CD4-positive, alpha-beta T cell (primary cell): ENCODE measurements at regions not wholly inside any gene's neighbourhood (a gene's known extent, or its start where the extent isn't known, plus 50 kb on each side); places are given as distances from the start of the nearest gene placed in this dataset.

Experiments
- ATAC-seq: fragments of 200-7000 bp; cut with Tn5 transposase; one replicate; pipeline ENCODE4 v1.10.0; 2022; ENCODE audit warnings: mild to moderate bottlenecking; ENCODE audit not compliant: poor library complexity
- CTCF ChIA-PET: fragments of 350-600 bp; sonication (Branson Sonifier 250); formaldehyde crosslinking; loops from one replicate; lab custom pipeline; 2021; ENCODE audit warnings: antibody characterized with exemption, inconsistent platforms; lab: Charles Lee
- POLR2A ChIA-PET: fragments of 350-600 bp; sonication (Branson Sonifier 250); formaldehyde crosslinking; loops from one replicate; lab custom pipeline; 2021; ENCODE audit warnings: antibody characterized with exemption, inconsistent platforms; lab: Charles Lee
- DNase-seq, 14 experiments: peaks; one replicate each; pipeline ENCODE4 v3.0.0-alpha.2; 2013 to 2020; ENCODE audit warnings: mixed read lengths in 2 of 14
- H3K27ac ChIP-seq, 2 donors: one replicate each; pipeline versions ENCODE4 v1.5.1 to v1.7.0; 2013; ENCODE audit warnings: low read length in 2 of 2, low read depth in 1 of 2, mild to moderate bottlenecking in 1 of 2
- H3K27me3 ChIP-seq, 2 experiments: 1 replicate in 1 of 2; 2 replicates in 1 of 2; pipeline versions ENCODE4 v1.6.1 to v1.7.0; 2013; ENCODE audit warnings: low read length in 2 of 2, control low read depth in 1 of 2, mild to moderate bottlenecking in 1 of 2, moderate library complexity in 1 of 2; ENCODE audit not compliant: insufficient read depth in 2 of 2, control insufficient read depth in 1 of 2
- H3K36me3 ChIP-seq: one replicate; pipeline ENCODE4 v1.6.1; 2013; ENCODE audit warnings: low read length, control low read depth; ENCODE audit not compliant: insufficient read depth
- H3K4me1 ChIP-seq: one replicate; pipeline ENCODE4 v1.6.1; 2013; ENCODE audit warnings: low read length, control low read depth; ENCODE audit not compliant: insufficient read depth
- H3K4me3 ChIP-seq: one replicate; pipeline ENCODE4 v1.5.1; 2013; ENCODE audit warnings: mild to moderate bottlenecking, low read length, moderate library complexity
- H3K9me3 ChIP-seq, 2 experiments: 1 replicate in 1 of 2; 2 replicates in 1 of 2; pipeline versions ENCODE4 v1.6.1 to v1.7.0; 2013; ENCODE audit warnings: low read length in 2 of 2, mild to moderate bottlenecking in 2 of 2, control low read depth in 1 of 2, moderate library complexity in 1 of 2; ENCODE audit not compliant: control insufficient read depth in 1 of 2, insufficient read depth in 1 of 2
- H3K27ac Mint-ChIP-seq: one replicate; pipeline ENCODE4 v1.8.0; 2020; ENCODE audit warnings: mixed read lengths
- H3K27me3 Mint-ChIP-seq: one replicate; pipeline ENCODE4 v1.8.0; 2021; ENCODE audit warnings: mixed read lengths
- H3K36me3 Mint-ChIP-seq: one replicate; pipeline ENCODE4 v1.8.0; 2021; ENCODE audit warnings: low read depth, mixed read lengths
- H3K4me1 Mint-ChIP-seq: one replicate; pipeline ENCODE4 v1.8.0; 2021; ENCODE audit warnings: low read depth, mixed read lengths
- H3K4me3 Mint-ChIP-seq: one replicate; pipeline ENCODE4 v1.8.0; 2020; ENCODE audit warnings: mild to moderate bottlenecking, mixed read lengths
- H3K9me3 Mint-ChIP-seq: one replicate; pipeline ENCODE4 v1.8.0; 2020; ENCODE audit warnings: mixed read lengths
- CTCF ChIP-seq: fragments of 200-600 bp; IDR thresholded peaks from one replicate; pipeline ENCODE4 v1.8.0; 2022; ENCODE audit warnings: antibody characterized with exemption, mild to moderate bottlenecking
- intact Hi-C, 2 experiments: fragments of 100-400 bp; cut with DNase I in 1 of 2; cut with micrococcal nuclease in 1 of 2; formaldehyde crosslinking; loops; one replicate each; pipeline versions ENCODE4 v1.15.1 to v1.9.0; 2023 to 2025; cut with DNase I, micrococcal nuclease

- ATAC-seq = no peak
- Histone ChIP-seq H3K27ac (no peak overlapping the region), H3K36me3 (no peaks in the 10 kb centered on the region), H3K4me3 (no peak overlapping the region), H3K9me3 (no peaks in the 10 kb centered on the region), H3K4me1 (no peaks in the 10 kb centered on the region), H3K27me3 (no peaks in the 10 kb centered on the region)
- no peak for DNase-seq
- no peak overlapping the region for H3K27ac Mint-ChIP-seq
- H3K36me3 Mint-ChIP-seq = no peaks in the 10 kb centered on the region
- peaks cover 15% of the 10 kb centered on the region for H3K27me3 Mint-ChIP-seq
- intact Hi-C loops = no loop called here
- ChIA-PET POLR2A (no interaction called here), CTCF (no interaction called here)
- no peaks in the 10 kb centered on the region for H3K4me1 Mint-ChIP-seq
- no peaks in the 10 kb centered on the region for H3K9me3 Mint-ChIP-seq
- H3K4me3 Mint-ChIP-seq = no peak overlapping the region
- no peak for TF ChIP-seq CTCF
These were observed 119.4 kb downstream of the RAB11FIP2 start for GRCh38 chr10:117927332-117927731.

GRCh38 chr10:117927871-117928270, 118.9 kb downstream of the RAB11FIP2 start:
- no peaks in the 10 kb centered on the region for H3K9me3 ChIP-seq
- Mint-ChIP-seq H3K4me3 (no peak overlapping the region), H3K4me1 (no peaks in the 10 kb centered on the region), H3K27me3 (peaks cover 15% of the 10 kb centered on the region), H3K9me3 (no peaks in the 10 kb centered on the region), H3K27ac (no peak overlapping the region), H3K36me3 (no peaks in the 10 kb centered on the region)
- intact Hi-C loops = no loop called here
- ATAC-seq = no peak
- ChIA-PET CTCF (no interaction called here), POLR2A (no interaction called here)
- no peaks in the 10 kb centered on the region for H3K36me3 ChIP-seq
- no peaks in the 10 kb centered on the region for H3K27me3 ChIP-seq
- H3K4me1 ChIP-seq = no peaks in the 10 kb centered on the region
- no peak overlapping the region for H3K4me3 ChIP-seq
- DNase-seq = no peak
- no peak overlapping the region for H3K27ac ChIP-seq
- TF ChIP-seq CTCF = no peak

- DNase-seq = no peak
- Histone ChIP-seq H3K27me3 (no peaks in the 10 kb centered on the region), H3K9me3 (no peaks in the 10 kb centered on the region), H3K36me3 (no peaks in the 10 kb centered on the region), H3K4me3 (no peak overlapping the region), H3K27ac (no peak overlapping the region), H3K4me1 (no peaks in the 10 kb centered on the region)
- intact Hi-C loops = no loop called here
- Mint-ChIP-seq H3K4me3 (no peak overlapping the region), H3K36me3 (no peaks in the 10 kb centered on the region), H3K9me3 (no peaks in the 10 kb centered on the region), H3K27ac (no peak overlapping the region), H3K4me1 (no peaks in the 10 kb centered on the region), H3K27me3 (peaks cover 15% of the 10 kb centered on the region)
- ChIA-PET POLR2A (no interaction called here), CTCF (no interaction called here)
- TF ChIP-seq CTCF = no peak
- no peak for ATAC-seq
These were observed 118.5 kb downstream of the RAB11FIP2 start for GRCh38 chr10:117928281-117928680.
